HEK293 (cell line): ENCODE measurements at regions not wholly inside any gene's neighbourhood (a gene's known extent, or its start where the extent isn't known, plus 50 kb on each side); places are given as distances from the start of the nearest gene placed in this dataset.

Experiments used
- CTCF ChIA-PET: fragments of 350-600 bp; formaldehyde crosslinking; extraction: SDS; loops from one replicate; lab custom pipeline; 2021; ENCODE audit warnings: antibody characterized with exemption; lab: Yijun Ruan, JAX
- POLR2A ChIA-PET: fragments of 300-600 bp; formaldehyde crosslinking; extraction: SDS; loops from one replicate; lab custom pipeline; 2020; ENCODE audit warnings: antibody characterized with exemption, inconsistent platforms; lab: Yijun Ruan, JAX
- H3K27ac ChIP-seq: fragments of 200-500 bp; sonication (Bioruptor generic); 2 replicates; pipeline ENCODE4 v1.5.1; 2014; ENCODE audit warnings: low read depth, low read length, control low read depth, inconsistent platforms; ENCODE audit errors: extremely low read depth
- H3K36me3 ChIP-seq, 2 experiments: fragments of 200-500 bp in 1 of 2; sonication (Bioruptor generic) in 1 of 2; 1 replicate in 1 of 2; 2 replicates in 1 of 2; pipeline ENCODE4 v1.5.1; 2014 to 2017; ENCODE audit warnings: inconsistent platforms in 2 of 2, low read length in 2 of 2; ENCODE audit not compliant: control insufficient read depth in 2 of 2, insufficient read depth in 1 of 2
- H3K4me1 ChIP-seq: fragments of 200-500 bp; sonication (Bioruptor generic); 2 replicates; pipeline ENCODE4 v1.5.1; 2014; ENCODE audit warnings: mild to moderate bottlenecking, low read length, inconsistent platforms; ENCODE audit not compliant: control insufficient read depth, insufficient read depth
- H3K4me3 ChIP-seq: 2 replicates; pipeline ENCODE4 v1.5.1; 2011; ENCODE audit warnings: low read depth, mild to moderate bottlenecking, control low read depth, low read length, moderate library complexity
- H3K9me3 ChIP-seq: fragments of 200-500 bp; sonication (Bioruptor generic); 2 replicates; pipeline ENCODE4 v1.5.1; 2014; ENCODE audit warnings: low read depth, low read length, inconsistent platforms; ENCODE audit not compliant: control insufficient read depth, insufficient read depth
- HIC1 ChIP-seq: fragments of 450-650 bp; formaldehyde crosslinking; IDR thresholded peaks from 2 replicates; pipeline ENCODE4 v1.5.1; 2016; ENCODE audit warnings: missing biosample characterization, missing genetic modification characterization
- PRDM4 ChIP-seq: fragments of 450-650 bp; formaldehyde crosslinking; IDR thresholded peaks from 2 replicates; pipeline ENCODE4 v1.5.1; 2017; ENCODE audit warnings: missing biosample characterization, missing genetic modification characterization
- SALL2 ChIP-seq: fragments of 450-650 bp; formaldehyde crosslinking; IDR thresholded peaks from 2 replicates; pipeline ENCODE4 v1.5.0; 2017; ENCODE audit warnings: missing biosample characterization, mild to moderate bottlenecking, missing genetic modification characterization, borderline replicate concordance
- WT1 ChIP-seq: fragments of 450-650 bp; formaldehyde crosslinking; IDR thresholded peaks from 2 replicates; pipeline ENCODE4 v1.5.1; 2016; ENCODE audit warnings: missing biosample characterization, missing genetic modification characterization
- ZBTB11 ChIP-seq: fragments of 450-650 bp; formaldehyde crosslinking; conservative IDR thresholded peaks from 2 replicates; pipeline ENCODE4 v1.5.1; 2016; ENCODE audit warnings: low read depth, missing biosample characterization, missing genetic modification characterization
- ZBTB21 ChIP-seq: fragments of 450-650 bp; formaldehyde crosslinking; IDR thresholded peaks from 2 replicates; pipeline ENCODE4 v1.5.1; 2017; ENCODE audit warnings: missing biosample characterization, missing genetic modification characterization
- ZNF133 ChIP-seq: fragments of 450-650 bp; formaldehyde crosslinking; IDR thresholded peaks from 2 replicates; pipeline ENCODE4 v1.5.1; 2016; ENCODE audit warnings: missing biosample characterization, missing genetic modification characterization
- ZNF157 ChIP-seq: fragments of 450-650 bp; formaldehyde crosslinking; IDR thresholded peaks from 2 replicates; pipeline ENCODE4 v1.5.1; 2016; ENCODE audit warnings: missing biosample characterization, missing genetic modification characterization
- ZNF202 ChIP-seq: fragments of 450-650 bp; formaldehyde crosslinking; IDR thresholded peaks from 2 replicates; pipeline ENCODE4 v1.5.1; 2016; ENCODE audit warnings: missing biosample characterization, missing genetic modification characterization, borderline replicate concordance
- ZNF211 ChIP-seq: fragments of 450-650 bp; formaldehyde crosslinking; IDR thresholded peaks from 2 replicates; pipeline ENCODE4 v1.5.1; 2016; ENCODE audit warnings: low read depth, missing biosample characterization, missing genetic modification characterization
- ZNF221 ChIP-seq: fragments of 450-650 bp; formaldehyde crosslinking; IDR thresholded peaks from 2 replicates; pipeline ENCODE4 v1.5.1; 2017; ENCODE audit warnings: missing biosample characterization, missing genetic modification characterization, borderline replicate concordance
- ZNF23 ChIP-seq: fragments of 450-650 bp; formaldehyde crosslinking; IDR thresholded peaks from 2 replicates; pipeline ENCODE4 v1.5.1; 2016; ENCODE audit warnings: missing biosample characterization, missing genetic modification characterization, borderline replicate concordance
- ZNF274 ChIP-seq, 2 experiments: fragments of 200-500 bp in 1 of 2; fragments of 450-650 bp in 1 of 2; sonication (Bioruptor generic) in 1 of 2; formaldehyde crosslinking in 1 of 2; IDR thresholded peaks; 2 replicates each; pipeline versions ENCODE4 v1.5.1 to v1.6.1; 2014 to 2016; ENCODE audit warnings: borderline replicate concordance in 1 of 2, inconsistent platforms in 1 of 2, low read length in 1 of 2, missing biosample characterization in 1 of 2, missing genetic modification characterization in 1 of 2
- ZNF311 ChIP-seq: fragments of 450-650 bp; formaldehyde crosslinking; IDR thresholded peaks from 2 replicates; pipeline ENCODE4 v1.5.1; 2017; ENCODE audit warnings: missing biosample characterization, missing genetic modification characterization, borderline replicate concordance
- ZNF514 ChIP-seq: fragments of 450-650 bp; formaldehyde crosslinking; IDR thresholded peaks from 2 replicates; pipeline ENCODE4 v1.5.1; 2016; ENCODE audit warnings: missing biosample characterization, missing genetic modification characterization
- ZNF548 ChIP-seq: fragments of 450-650 bp; formaldehyde crosslinking; IDR thresholded peaks from 2 replicates; pipeline ENCODE4 v1.5.1; 2016; ENCODE audit warnings: missing biosample characterization, missing genetic modification characterization
- ZNF777 ChIP-seq: fragments of 450-650 bp; formaldehyde crosslinking; IDR thresholded peaks from 2 replicates; pipeline ENCODE4 v1.5.1; 2017; ENCODE audit warnings: missing biosample characterization, missing genetic modification characterization, borderline replicate concordance
- ZSCAN16 ChIP-seq: fragments of 450-650 bp; formaldehyde crosslinking; IDR thresholded peaks from 2 replicates; pipeline ENCODE4 v1.5.1; 2016; ENCODE audit warnings: missing biosample characterization, missing genetic modification characterization
- ZSCAN23 ChIP-seq: fragments of 450-650 bp; formaldehyde crosslinking; IDR thresholded peaks from 2 replicates; pipeline ENCODE4 v1.5.1; 2016; ENCODE audit warnings: missing biosample characterization, missing genetic modification characterization

GRCh38 chr4:17112292-17112659 lies 213.8 kb upstream of the LDB2 start:
- Histone ChIP-seq H3K36me3 (no peaks in the 10 kb centered on the region), H3K4me3 (no peak overlapping the region), H3K27ac (no peak overlapping the region), H3K9me3 (no peaks in the 10 kb centered on the region), H3K4me1 (no peaks in the 10 kb centered on the region)
- ChIA-PET CTCF (interaction anchor here (0.6 kb wide), 1 partner anchor 550 kb away, joined by 3 read pairs; no protein-coding TSS in a partner anchor), POLR2A (no interaction called here)
- no peak for TF ChIP-seq ZBTB11 (tag by site-specific recombination)
- no peak for TF ChIP-seq ZNF514 (tag by site-specific recombination)
- TF ChIP-seq ZSCAN23 (tag by site-specific recombination), result no peak
- TF ChIP-seq ZNF221 (tag by site-specific recombination), result no peak
- no peak for TF ChIP-seq ZBTB21
- TF ChIP-seq ZNF133, result no peak
- TF ChIP-seq HIC1 (tag by site-specific recombination), result no peak
- TF ChIP-seq ZNF157 (tag by site-specific recombination), result no peak
- no peak for TF ChIP-seq ZNF548 (tag by site-specific recombination)
- no peak for TF ChIP-seq SALL2 (tag by site-specific recombination)
- no peak for TF ChIP-seq ZNF274 (IDR thresholded peaks at IDR 0.05; ENCODE audit: low read length)
- no peak for TF ChIP-seq ZNF274 (tag by site-specific recombination; IDR thresholded peaks at IDR 0.05; ENCODE audit: borderline replicate concordance)
- TF ChIP-seq ZNF202 (tag by site-specific recombination), result no peak
- no peak for TF ChIP-seq WT1 (tag by site-specific recombination)
- no peak for TF ChIP-seq PRDM4 (tag by site-specific recombination)
- TF ChIP-seq ZNF211, result no peak
- no peak for TF ChIP-seq ZNF311 (tag by site-specific recombination)
- no peak for TF ChIP-seq ZNF23 (tag by site-specific recombination)
- no peak for TF ChIP-seq ZSCAN16 (tag by site-specific recombination)
- no peak for TF ChIP-seq ZNF777 (tag by site-specific recombination)
